Activated T-cell treated with anti-CD3 and anti-CD28 coated beads for 24 hours (primary cell): ENCODE measurements at regions not wholly inside any gene's neighbourhood (a gene's known extent, or its start where the extent isn't known, plus 50 kb on each side); places are given as distances from the start of the nearest gene placed in this dataset.
"Not testable (repeated sequence)": the region's sequence is repeated elsewhere in the genome, so short reads cannot be mapped to it uniquely, and the experiment has no call there.

Experiments used
- DNase-seq: peaks from one replicate; pipeline ENCODE4 v3.0.0-alpha.2; 2020; ENCODE audit warnings: low read depth

DNA sequence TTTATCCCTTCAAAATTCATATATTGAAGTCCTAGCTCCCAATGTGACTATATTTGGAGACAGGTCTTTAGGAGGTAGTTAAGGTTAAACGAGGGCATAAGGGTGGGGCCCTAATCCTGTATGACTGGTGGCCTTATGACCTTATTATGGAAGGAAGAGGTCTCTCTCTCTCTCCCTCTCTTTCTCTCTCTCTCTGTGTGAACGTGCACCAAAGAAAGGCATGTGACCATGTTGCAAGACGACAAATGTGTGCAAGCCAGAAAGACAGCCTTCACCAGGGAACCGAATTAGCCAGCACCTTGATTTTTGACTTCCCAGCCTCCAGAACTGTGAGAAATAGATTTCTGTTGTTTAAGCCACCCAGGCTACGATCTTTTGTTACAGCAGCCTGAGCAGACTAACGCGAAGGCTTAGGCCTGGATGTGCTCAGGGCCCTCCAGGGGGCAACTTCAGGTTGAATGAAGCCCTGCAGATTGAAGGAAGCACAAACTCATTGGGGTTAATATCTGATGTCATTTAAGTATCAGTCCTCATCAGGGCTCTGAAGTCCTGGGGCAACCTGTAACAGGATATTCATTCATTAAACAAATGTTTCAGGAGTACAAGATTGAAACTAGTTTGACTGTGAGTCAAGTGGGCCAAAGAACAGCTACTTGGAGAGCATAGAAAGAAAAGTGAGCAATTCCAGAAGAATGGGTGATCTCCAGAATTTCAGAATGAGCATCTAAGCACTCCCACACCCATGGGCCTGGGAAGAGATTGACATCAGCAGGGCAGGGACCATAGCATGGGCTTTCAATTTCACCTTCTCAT is 157.4 kb upstream of the TNFAIP3 start:
- no peak for DNase-seq

DNA sequence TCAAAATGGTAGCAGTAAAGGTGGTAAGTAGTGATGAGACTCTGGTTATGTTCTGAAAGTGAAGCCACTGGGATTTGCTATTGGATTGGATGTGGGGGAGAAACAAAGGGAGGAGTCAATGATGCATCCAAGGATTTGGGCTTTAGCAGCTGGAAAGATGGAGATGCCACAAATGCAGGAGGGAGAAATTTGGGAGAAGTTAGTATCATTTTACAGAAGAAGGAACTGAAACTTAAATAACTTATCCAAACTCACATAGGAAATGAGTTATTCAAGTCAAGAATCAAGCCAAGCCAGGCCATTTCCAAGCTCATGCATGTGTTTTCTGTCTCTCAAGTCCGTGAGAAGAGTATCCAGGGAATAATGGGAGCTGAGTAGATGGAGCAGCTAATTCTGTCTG is 155.1 kb upstream of the TNFAIP3 start:
- DNase-seq: no peak

DNA sequence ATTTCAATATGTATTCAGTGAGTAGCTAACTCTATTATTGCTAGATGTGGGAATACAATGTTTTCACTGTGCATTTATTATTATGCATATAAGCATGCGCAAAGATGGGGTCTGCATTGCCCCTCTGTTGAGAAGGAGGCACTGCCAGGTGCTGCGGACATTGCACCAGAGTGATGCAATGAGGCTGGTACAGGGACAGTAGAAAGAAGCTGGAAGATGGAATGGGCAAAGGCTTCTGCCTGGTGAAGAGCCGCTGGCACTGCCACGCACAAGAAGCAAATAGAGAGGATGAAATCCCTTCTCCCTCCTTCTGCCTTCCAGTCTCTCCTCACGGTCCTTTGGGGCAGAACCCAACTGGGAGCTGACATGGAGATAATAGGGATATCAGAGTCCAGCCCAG is 154.5 kb upstream of the TNFAIP3 start:
- no peak for DNase-seq

DNA sequence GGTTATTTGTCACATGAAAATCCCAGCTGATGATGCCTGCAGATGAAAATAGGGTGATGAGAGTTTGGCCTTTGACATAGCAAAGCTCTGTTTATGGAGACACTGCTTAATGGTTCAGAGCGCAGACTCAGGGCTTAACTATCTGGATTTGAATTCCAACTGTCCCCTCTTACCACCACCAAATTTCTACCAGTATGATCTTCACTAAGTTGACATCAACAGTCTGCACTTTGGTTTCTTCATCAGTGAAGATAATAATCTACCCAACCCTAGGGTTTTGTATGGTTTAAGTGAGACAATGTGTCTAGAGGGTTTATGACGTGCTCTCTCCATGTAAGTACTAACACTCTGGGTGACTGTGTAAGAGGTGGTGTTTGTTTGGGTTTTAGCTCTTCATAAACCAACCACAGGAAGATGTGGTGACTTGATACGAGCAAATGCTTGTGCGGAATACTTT is 151.4 kb upstream of the TNFAIP3 start:
- no peak for DNase-seq

DNA sequence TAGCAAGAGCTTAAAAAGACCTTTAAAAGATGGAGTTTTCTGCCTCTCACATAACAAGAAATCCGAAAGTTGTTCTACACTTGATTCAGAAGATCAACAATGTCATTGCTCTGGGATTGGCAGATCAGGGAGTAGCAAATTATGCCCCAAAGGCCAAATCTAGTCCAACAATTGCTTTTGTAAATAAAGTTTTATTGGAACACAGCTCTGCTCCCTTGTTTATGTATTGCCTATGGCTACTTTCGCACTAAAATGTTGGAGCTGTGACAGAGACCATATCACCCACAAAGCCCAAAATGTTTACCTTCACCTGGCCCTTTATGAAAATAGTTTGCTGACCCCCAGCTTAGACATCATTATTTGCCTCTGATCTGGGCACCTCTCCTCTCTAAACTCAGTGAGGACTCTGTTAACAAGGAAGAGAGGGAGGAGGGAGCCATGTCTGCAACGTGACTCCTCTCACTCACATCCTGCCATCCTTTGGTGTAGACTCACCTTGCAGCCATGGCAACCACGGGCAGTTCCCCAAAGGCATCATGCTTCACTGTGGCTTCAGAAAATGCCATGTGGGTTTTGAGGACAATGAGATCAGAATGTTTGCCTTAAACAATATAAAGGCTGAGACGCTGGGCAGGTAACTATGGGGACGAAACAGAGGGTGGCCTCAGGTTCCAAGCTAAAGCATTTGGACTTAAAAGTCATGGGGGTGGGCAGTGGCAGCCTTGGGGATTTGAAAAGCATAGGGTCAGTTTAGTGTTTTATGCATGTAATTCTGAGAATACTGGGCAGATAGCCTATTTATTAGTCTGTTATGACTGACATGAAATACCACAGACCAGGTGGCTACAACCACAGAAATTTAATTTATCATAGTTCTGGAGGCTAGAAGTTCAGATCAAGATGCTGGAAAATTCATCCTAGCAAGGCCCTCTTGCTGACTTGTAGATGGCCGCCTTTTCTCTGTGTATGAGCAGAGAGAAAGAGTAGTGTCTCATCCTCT is 149.7 kb upstream of the TNFAIP3 start:
- DNase-seq: peak; percentile 56

DNA sequence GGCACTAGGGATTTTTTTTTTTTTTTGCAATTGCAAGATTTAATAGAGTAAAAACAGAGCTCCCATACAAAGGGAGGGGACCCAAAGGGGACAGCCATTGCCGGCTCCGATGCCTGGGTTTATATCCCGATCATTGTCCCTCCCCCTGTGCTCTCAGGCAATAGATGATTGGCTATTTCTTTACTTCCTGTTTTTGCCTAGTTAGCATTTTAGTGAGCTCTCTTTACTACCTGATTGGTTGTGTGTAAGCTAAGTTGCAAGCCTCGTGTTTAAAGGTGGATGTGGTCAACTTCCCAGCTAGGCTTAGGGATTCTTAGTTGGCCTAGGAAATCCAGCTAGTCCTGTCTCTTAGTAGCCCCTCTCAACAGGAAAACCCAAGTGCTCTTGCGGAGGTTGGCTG is 148.2 kb upstream of the TNFAIP3 start:
- not testable (repeated sequence) for DNase-seq

DNA sequence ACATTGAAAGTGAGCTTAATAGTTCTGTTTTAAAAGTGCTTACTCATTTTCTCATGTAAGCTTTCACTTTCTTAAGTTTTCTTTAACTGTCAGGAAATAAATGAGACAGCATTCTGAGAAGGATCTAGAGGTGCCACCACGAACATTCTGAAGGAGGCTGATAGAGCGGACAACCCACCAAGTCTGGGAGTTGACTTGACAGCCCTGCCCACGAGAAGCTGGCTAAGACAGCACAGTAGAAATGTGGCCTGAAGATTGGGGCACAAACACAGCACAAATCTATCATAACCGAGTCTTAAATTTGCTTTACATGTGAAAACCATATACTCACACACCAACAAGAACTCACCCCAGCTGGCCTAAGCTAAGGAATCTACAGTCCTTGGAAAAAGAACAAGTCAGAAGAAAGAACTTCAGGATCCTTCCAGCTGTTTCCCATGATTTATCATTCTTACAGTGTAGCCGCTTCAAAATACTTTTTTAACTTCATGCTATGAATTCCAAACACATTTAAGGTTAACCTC is 144.2 kb upstream of the TNFAIP3 start:
- DNase-seq: no peak

DNA sequence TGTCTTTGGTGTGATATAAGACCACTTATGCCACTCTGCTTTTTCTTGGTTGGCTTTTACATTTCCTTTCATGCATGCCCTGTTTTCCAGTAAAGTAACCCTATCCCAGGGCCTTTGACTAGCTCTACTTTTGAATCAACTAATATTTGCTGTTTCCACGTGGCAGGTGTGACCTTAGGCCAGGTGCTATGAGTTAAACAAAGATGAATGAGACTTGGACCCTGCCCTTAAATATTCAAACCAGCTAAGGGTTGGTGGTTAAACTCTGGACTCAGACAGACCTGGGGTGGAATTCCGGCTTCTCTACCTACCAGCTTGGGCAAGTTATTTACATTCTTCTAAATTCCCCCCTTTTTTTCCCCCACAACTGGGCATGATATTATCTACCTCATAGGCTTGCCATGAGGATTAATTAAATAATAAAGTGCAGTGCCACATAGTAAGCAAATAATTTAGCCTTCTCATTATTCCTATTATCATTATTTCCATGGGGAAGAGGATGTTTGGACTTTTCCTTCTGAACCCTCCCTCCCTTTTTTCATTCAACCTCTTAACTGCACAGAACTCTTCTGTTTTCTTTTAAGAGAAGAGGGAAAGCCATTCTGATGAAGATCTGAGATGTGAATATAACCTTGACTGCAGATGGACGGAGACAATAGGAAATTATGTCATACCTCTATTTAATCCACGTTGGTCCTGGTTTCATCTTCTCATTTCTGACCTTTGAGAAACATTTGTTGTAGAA is 143.6 kb upstream of the TNFAIP3 start:
- no peak for DNase-seq

DNA sequence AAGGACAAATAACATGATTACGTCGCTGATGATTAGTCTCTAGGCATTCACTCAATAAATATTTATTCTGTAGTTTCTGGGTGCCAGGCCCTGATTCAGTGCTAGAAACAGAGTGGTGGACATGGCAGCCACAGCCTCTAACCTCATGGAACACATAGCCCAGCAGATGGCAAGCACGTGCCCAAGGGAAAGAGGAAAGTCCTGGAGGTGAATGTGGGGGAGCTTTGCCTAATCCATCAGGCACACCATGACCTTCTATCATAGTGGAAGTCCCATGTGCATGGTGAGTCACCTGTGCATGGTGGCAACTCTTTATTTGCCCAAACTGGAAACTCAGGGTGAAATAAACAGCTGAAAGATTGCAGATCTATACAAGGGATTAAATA is 143.0 kb upstream of the TNFAIP3 start:
- DNase-seq: no peak

DNA sequence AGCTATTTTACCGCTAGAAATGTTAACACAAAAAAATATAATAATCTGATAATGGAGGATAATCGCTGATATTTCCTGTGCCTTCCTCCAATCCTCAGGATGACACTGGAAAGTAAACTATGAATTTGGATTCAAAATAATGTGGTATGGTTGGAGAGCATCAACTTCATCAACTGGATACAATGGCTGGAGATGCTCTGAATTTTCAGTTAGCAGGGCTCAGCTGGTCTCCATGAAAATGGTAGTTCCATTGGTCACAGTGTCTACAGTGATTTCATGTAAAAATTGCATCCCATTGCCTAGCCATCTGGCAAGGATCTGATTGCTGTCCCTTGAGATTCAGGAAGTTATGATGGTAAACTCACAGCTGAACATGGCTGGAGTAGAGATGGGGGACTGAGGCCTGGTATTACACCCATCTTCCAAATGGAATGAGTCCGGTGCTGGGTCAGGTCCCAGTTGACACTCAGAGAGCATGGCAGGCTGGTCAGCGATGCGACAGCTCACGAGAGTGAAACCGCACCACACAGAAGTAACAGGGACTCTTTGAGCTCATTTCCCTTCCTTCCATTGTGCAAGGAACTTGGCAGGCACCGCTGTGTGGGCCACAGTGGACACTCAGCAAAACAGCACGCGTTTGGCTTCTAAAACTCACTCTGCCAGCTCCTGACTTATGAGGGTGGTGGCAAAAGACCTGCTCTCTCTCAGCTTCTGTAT is 142.4 kb upstream of the TNFAIP3 start:
- DNase-seq: no peak

DNA sequence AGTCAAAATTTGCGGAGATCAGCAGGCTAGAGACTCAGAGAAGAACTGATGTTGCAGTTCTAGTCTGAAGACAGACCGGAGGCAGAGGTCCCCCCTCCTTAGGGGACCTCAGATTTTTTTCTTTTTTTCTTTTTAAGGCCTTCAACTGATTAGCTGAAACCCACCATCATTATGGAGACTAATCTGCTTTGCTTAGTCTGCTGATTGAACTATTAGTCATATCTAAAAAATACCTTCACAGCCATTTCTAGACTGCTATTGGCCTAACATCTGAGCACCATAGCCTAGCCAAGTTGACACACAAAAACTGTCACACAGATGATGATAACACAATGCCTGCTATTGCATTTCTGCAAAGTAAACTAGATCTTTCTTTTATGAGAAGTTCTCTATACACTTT is 141.1 kb upstream of the TNFAIP3 start:
- no peak for DNase-seq

DNA sequence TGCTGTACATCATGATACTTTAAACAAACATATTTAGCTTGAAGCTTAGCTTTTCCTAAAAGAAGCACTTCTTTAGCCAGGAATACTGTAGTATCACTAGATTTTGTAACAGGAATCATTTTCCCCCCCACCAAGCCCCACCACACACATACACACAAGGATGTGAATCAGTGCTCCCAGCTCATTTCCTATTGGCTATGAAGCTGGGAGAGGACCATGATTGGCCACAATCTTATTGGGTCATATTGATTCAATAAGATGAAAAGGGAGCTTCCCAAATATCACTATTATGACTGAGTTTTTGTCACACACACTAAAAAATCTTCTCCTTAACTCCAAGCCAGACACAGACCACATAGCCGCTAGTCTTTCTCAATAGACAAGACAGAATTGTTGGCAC is 140.5 kb upstream of the TNFAIP3 start:
- DNase-seq: no peak

DNA sequence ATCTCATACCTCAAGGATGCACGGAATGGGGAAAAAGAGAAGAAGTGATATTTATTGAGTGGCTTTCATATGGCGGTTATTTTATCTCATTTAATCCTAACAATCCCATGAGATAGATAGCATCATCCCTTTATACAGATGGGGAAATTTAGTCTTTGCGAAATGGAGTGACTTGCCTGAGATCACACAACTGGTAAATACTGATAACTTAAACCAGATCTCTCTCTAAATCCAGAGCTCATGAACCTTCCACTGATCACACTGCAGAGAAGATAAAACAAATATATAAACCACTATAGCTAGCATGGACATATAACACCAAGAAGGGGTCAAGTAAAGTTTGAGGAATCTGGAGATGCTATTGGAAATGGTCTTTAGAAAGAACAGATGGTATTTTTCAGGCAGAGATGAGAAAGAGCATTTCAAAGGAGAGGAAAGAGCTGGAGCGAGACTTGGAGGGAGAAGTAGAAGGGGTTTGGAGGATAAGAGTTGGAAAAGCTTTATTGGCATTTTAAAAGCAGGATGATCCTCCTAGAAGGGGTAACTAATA is 139.8 kb upstream of the TNFAIP3 start:
- no peak for DNase-seq

DNA sequence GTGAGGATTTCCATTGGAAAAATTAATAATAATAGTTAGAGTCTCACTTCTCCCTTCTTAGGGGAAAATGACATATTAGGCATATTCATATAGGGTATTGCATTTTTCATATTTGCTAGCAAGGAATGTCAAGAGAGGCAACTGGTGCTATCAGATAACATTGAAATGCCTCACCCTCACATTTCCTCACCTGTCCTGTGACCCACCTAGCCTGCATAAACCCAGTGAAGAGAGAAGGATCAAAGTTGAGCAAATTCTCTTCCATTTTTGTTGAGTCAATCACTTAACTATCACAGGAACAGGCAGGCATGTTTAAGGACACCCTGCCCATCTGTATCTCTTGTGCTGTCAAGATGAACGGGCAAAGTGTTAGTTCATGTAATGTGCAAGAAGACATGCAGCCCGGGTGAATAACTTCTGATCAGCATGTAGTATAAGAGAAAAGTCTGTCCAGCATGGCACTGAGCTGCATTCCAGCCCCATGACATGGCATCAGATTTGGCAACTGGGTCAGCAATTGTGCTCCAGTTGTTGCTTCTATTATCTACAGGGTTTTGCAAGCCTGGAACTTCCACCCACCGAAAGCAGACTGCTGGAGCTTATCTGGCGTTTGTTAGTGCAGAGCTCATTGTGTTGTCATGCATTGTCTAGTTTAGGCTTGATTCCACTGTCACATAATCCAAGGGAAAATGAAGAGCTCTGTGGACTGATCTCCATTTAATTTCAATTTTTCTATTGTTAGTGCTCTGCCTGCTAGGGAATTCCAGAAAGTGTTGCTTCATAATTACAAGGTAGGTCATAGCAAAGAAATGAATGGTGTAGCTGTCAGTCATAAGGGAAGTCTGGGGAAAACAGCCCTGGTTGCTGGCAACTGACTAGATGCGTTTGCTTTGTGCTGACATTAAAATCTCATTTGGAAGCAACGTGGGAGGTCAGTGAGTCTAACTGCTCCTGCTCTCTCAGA is 138.4 kb upstream of the TNFAIP3 start:
- DNase-seq: no peak

DNA sequence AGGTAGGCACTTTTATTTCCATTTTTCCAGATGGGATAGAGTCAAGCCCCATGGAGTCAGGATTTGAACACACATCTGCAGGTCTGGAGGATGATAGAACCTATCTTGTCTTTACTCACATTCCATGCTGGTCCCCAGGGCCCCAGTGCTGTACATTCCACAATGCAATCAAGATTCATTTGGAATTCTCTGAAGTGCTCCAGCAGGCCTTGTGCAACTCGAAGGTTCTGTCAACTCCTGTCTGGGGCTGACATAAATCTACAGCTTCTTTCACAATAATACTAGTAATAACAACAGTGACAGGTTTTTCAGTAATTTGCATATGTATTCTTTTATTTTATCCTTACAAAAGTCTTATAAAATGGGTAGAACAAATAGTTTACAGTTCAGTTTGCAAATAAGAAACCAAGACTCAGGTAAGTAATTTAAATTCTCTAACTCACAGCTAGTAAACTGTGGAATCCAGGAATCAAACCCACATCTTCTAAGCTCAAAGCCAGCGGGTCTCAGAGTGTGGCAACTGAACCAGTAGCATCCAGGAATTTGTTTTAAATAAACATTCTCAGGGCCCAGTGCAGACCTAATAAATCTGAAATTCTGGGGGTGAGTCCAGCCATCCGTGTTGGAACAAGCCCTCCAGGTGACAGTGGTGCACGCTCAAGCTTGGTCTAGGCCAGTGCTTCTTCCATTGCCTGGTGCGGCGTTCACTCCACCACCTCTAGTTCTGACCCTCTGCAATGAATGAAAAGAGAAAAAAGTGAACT is 137.0 kb upstream of the TNFAIP3 start:
- no peak for DNase-seq

DNA sequence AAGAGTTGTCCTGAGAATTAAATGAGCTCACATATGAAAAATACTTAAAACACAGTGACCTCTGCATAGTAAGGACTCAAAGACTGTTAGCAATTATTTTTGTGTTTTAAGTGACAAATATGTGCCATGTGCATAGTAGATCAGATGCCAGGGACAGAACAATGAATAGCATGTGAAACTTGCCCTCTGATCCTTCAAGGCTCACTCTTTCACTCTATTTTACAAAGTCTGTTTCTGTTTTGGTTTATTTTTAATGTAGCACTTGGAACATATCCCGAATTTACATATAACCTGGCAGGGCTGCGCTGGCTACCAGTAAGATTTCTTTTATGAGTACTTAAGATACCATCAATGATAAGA is 135.5 kb upstream of the TNFAIP3 start:
- no peak for DNase-seq

DNA sequence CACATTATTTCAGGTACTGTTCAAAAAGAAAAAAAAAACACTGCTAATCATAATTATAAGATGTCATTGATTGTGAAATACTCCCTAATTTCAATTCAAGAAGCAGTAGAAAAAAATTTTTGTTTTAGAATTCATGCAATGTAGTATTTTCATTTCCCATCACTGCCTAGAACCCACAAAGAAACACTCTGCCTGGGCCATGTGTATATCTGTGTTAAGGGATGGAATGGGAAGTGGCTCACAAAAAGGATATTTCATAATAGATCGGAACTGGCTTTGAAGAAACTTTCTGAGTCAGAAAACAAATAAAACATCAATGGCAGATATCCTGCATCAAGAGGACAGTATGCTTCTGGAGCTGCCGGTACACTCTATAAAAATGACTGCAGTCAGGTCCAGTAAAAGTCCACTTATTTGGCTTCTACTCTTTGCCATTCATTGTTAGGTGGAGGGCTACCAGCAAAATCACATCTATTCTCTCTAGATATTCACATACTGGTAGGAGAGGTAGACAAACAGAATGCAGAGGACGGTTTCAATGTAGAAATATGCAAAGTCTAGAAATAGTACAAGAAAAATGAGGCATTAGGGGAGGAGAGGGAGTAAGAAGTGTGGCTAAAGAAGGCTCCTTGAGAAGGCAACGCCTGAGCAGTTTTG is 135.0 kb upstream of the TNFAIP3 start:
- no peak for DNase-seq

DNA sequence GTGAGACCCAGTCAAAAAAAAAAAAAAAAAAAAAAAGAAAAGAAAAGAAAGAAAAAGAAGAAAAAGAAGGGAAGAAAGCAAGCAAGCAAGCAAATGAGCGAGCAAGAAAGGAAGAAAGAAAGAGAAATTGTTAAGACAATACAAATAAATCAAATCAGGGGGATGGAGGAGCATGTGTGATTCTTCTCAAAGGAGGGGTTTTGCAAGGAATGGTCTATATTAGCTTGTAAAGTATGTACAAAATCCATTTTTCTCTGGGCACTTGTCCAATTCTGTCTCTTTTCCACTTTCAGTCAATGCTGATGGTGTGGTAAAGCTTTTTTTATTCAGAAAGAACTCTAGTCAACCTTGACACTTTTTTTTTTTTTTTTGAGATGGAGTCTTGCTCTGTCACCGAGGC is 133.7 kb upstream of the TNFAIP3 start:
- DNase-seq: no peak
